Neural progenitor cell (in vitro differentiated cells): ENCODE measurements at regions not wholly inside any gene's neighbourhood (a gene's known extent, or its start where the extent isn't known, plus 50 kb on each side); places are given as distances from the start of the nearest gene placed in this dataset.
A peak's percentile ranks its signal among the peaks of the same experiment; 100 is the strongest.

Experiments
- DNase-seq: peaks from one replicate; pipeline ENCODE4 v3.0.0-alpha.2; 2016; ENCODE audit warnings: low spot score
- H2AFZ ChIP-seq: fragments of 200-600 bp; sonication (generic); replicated peaks from 2 replicates; pipeline ENCODE4 v1.6.1; 2016; ENCODE audit warnings: antibody characterized with exemption
- H3F3A ChIP-seq: fragments of 200-600 bp; sonication (generic); 2 replicates; pipeline ENCODE4 v1.6.1; 2016; ENCODE audit warnings: antibody characterized with exemption, low read depth
- H3K27ac ChIP-seq: fragments of 200-600 bp; sonication (generic); 2 replicates; pipeline ENCODE4 v1.5.1; 2016; ENCODE audit warnings: mild to moderate bottlenecking
- H3K27me3 ChIP-seq: fragments of 200-600 bp; sonication (generic); 2 replicates; pipeline ENCODE4 v1.6.1; 2016; ENCODE audit warnings: mild to moderate bottlenecking, moderate library complexity
- H3K36me3 ChIP-seq: fragments of 200-600 bp; sonication (generic); 2 replicates; pipeline ENCODE4 v1.5.1; 2016
- H3K4me1 ChIP-seq: fragments of 200-600 bp; sonication (generic); 2 replicates; pipeline ENCODE4 v1.6.1; 2016; ENCODE audit warnings: mixed run types
- H3K4me2 ChIP-seq: fragments of 200-600 bp; sonication (generic); 2 replicates; pipeline ENCODE4 v1.6.1; 2016
- H3K4me3 ChIP-seq: fragments of 200-600 bp; sonication (generic); 2 replicates; pipeline ENCODE4 v1.5.1; 2016
- H3K79me2 ChIP-seq: fragments of 200-600 bp; sonication (generic); 2 replicates; pipeline ENCODE4 v1.6.1; 2016; ENCODE audit warnings: low read depth
- H3K9ac ChIP-seq: fragments of 200-600 bp; sonication (generic); 2 replicates; pipeline ENCODE4 v1.6.1; 2016
- H3K9me3 ChIP-seq: fragments of 200-600 bp; sonication (generic); 2 replicates; pipeline ENCODE4 v1.5.1; 2016; ENCODE audit warnings: low read depth
- H4K20me1 ChIP-seq: fragments of 200-600 bp; sonication (generic); 2 replicates; pipeline ENCODE4 v1.6.1; 2016; ENCODE audit warnings: low read depth
- H3K27ac Mint-ChIP-seq: 3 replicates; pipeline ENCODE4 v1.8.0; 2021; ENCODE audit warnings: mixed read lengths
- H3K27me3 Mint-ChIP-seq: 2 replicates; pipeline ENCODE4 v1.8.0; 2022; ENCODE audit warnings: low read depth, mild to moderate bottlenecking, inconsistent platforms, moderate library complexity, mixed read lengths; ENCODE audit not compliant: insufficient read depth
- H3K36me3 Mint-ChIP-seq: 3 replicates; pipeline ENCODE4 v1.8.0; 2021; ENCODE audit warnings: mixed read lengths
- H3K4me1 Mint-ChIP-seq: 3 replicates; pipeline ENCODE4 v1.8.0; 2021; ENCODE audit warnings: mixed read lengths
- H3K4me3 Mint-ChIP-seq: 3 replicates; pipeline ENCODE4 v1.8.0; 2021; ENCODE audit warnings: mild to moderate bottlenecking, moderate library complexity, mixed read lengths
- H3K9me3 Mint-ChIP-seq: 3 replicates; pipeline ENCODE4 v1.8.0; 2020; ENCODE audit warnings: mixed read lengths
- CTCF ChIP-seq: fragments of 200-600 bp; sonication (generic); IDR thresholded peaks from 2 replicates; pipeline ENCODE4 v1.5.1; 2017; ENCODE audit warnings: antibody characterized with exemption, mild to moderate bottlenecking
- EZH2 ChIP-seq: fragments of 200-600 bp; sonication (generic); IDR thresholded peaks from 2 replicates; pipeline ENCODE4 v1.6.1; 2017; ENCODE audit warnings: antibody characterized with exemption, mild to moderate bottlenecking, moderate library complexity
- EZH2phosphoT487 ChIP-seq: fragments of 200-600 bp; sonication (generic); IDR thresholded peaks from 2 replicates; pipeline ENCODE4 v1.6.1; 2017; ENCODE audit warnings: antibody characterized with exemption

GRCh38 chr3:18223974-18224373 is 201.2 kb downstream of the SATB1 start:
- Mint-ChIP-seq H3K4me1 (no peaks in the 10 kb centered on the region), H3K27me3 (peaks cover 2% of the 10 kb centered on the region), H3K27ac (no peak overlapping the region), H3K9me3 (no peaks in the 10 kb centered on the region), H3K4me3 (no peak overlapping the region), H3K36me3 (no peaks in the 10 kb centered on the region)
- Histone ChIP-seq H3K27ac (no peak overlapping the region), H3F3A (no peaks in the 10 kb centered on the region), H3K4me2 (no peak overlapping the region), H3K9ac (no peak overlapping the region), H3K27me3 (peaks cover 40% of the 10 kb centered on the region), H3K79me2 (no peaks in the 10 kb centered on the region), H3K36me3 (no peaks in the 10 kb centered on the region), H3K4me3 (no peak overlapping the region), H2AFZ (no peak overlapping the region), H3K4me1 (peaks cover 17% of the 10 kb centered on the region), H3K9me3 (no peaks in the 10 kb centered on the region), H4K20me1 (no peaks in the 10 kb centered on the region)
- TF ChIP-seq EZH2phosphoT487 = no peak
- TF ChIP-seq CTCF = no peak
- no peak for TF ChIP-seq EZH2
- DNase-seq = no peak

GRCh38 chr3:18223571-18223970 is 201.6 kb downstream of the SATB1 start:
- Mint-ChIP-seq H3K36me3 (no peaks in the 10 kb centered on the region), H3K4me3 (no peak overlapping the region), H3K27me3 (peaks cover 2% of the 10 kb centered on the region), H3K4me1 (no peaks in the 10 kb centered on the region), H3K27ac (no peak overlapping the region), H3K9me3 (no peaks in the 10 kb centered on the region)
- H3K79me2 ChIP-seq = no peaks in the 10 kb centered on the region
- peaks cover 36% of the 10 kb centered on the region for H3K27me3 ChIP-seq
- no peak for DNase-seq
- no peak overlapping the region for H3K9ac ChIP-seq
- H3K9me3 ChIP-seq = no peaks in the 10 kb centered on the region
- H3K4me2 ChIP-seq = no peak overlapping the region
- no peaks in the 10 kb centered on the region for H4K20me1 ChIP-seq
- no peak overlapping the region for H3K27ac ChIP-seq
- no peaks in the 10 kb centered on the region for H3F3A ChIP-seq
- H3K36me3 ChIP-seq = no peaks in the 10 kb centered on the region
- TF ChIP-seq CTCF (no peak), EZH2phosphoT487 (no peak), EZH2 (no peak)
- H3K4me1 ChIP-seq = peaks cover 17% of the 10 kb centered on the region
- no peak overlapping the region for H3K4me3 ChIP-seq
- no peak overlapping the region for H2AFZ ChIP-seq

- Histone ChIP-seq H3K27me3 (peaks cover 27% of the 10 kb centered on the region), H3K9me3 (no peaks in the 10 kb centered on the region), H3K4me3 (no peak overlapping the region), H3K27ac (no peak overlapping the region), H3F3A (no peaks in the 10 kb centered on the region), H3K4me1 (peaks cover 17% of the 10 kb centered on the region), H3K79me2 (no peaks in the 10 kb centered on the region), H3K9ac (no peak overlapping the region), H2AFZ (no peak overlapping the region), H3K4me2 (peak overlapping the region; percentile 36), H3K36me3 (no peaks in the 10 kb centered on the region), H4K20me1 (no peaks in the 10 kb centered on the region)
- peak; percentile 51 for DNase-seq
- Mint-ChIP-seq H3K4me3 (no peak overlapping the region), H3K27me3 (peaks cover 2% of the 10 kb centered on the region), H3K27ac (no peak overlapping the region), H3K36me3 (no peaks in the 10 kb centered on the region), H3K9me3 (no peaks in the 10 kb centered on the region), H3K4me1 (no peaks in the 10 kb centered on the region)
- no peak for TF ChIP-seq EZH2phosphoT487
- no peak for TF ChIP-seq EZH2
- TF ChIP-seq CTCF = no peak
These were observed 202.5 kb downstream of the SATB1 start for GRCh38 chr3:18222686-18223085.
